Natural killer cell (primary cell): ENCODE measurements at regions not wholly inside any gene's neighbourhood (a gene's known extent, or its start where the extent isn't known, plus 50 kb on each side); places are given as distances from the start of the nearest gene placed in this dataset.
A peak's percentile ranks its signal among the peaks of the same experiment; 100 is the strongest.

Source experiments
- ATAC-seq, 3 donors: fragments of 150-1000 bp in 2 of 3; fragments of 200-7000 bp in 1 of 3; cut with Tn5 transposase; 1 replicate in 1 of 3; 2 replicates in 2 of 3; pipeline ENCODE4 v1.10.0; 2021; ENCODE audit warnings: mild to moderate bottlenecking in 2 of 3, moderate library complexity in 2 of 3
- DNase-seq, 2 donors: peaks; one replicate each; pipeline versions ENCODE4 v3.0.0 to v3.0.0-alpha.2; 2013 to 2021; ENCODE audit warnings: mixed read lengths in 1 of 2
- H3K27ac ChIP-seq: one replicate; pipeline ENCODE4 v1.5.1; 2013; ENCODE audit warnings: mild to moderate bottlenecking, low read length
- H3K27me3 ChIP-seq: one replicate; pipeline ENCODE4 v1.6.1; 2013; ENCODE audit warnings: low read length; ENCODE audit not compliant: control insufficient read depth, insufficient read depth
- H3K36me3 ChIP-seq: one replicate; pipeline ENCODE4 v1.6.1; 2013; ENCODE audit warnings: low read length; ENCODE audit not compliant: control insufficient read depth, insufficient read depth
- H3K4me1 ChIP-seq: one replicate; pipeline ENCODE4 v1.6.1; 2013; ENCODE audit warnings: low read length; ENCODE audit not compliant: control insufficient read depth, insufficient read depth
- H3K4me3 ChIP-seq: one replicate; pipeline ENCODE4 v1.5.1; 2013; ENCODE audit warnings: low read length
- H3K9me3 ChIP-seq: one replicate; pipeline ENCODE4 v1.6.1; 2013; ENCODE audit warnings: low read length; ENCODE audit not compliant: control insufficient read depth, insufficient read depth
- H3K27ac Mint-ChIP-seq, 2 donors: one replicate each; pipeline ENCODE4 v1.8.0; 2022; ENCODE audit warnings: mild to moderate bottlenecking in 2 of 2, mixed read lengths in 2 of 2, moderate library complexity in 1 of 2
- H3K27me3 Mint-ChIP-seq, 2 donors: one replicate each; pipeline ENCODE4 v1.8.0; 2022; ENCODE audit warnings: low read depth in 2 of 2, mixed read lengths in 2 of 2
- H3K36me3 Mint-ChIP-seq: one replicate; pipeline ENCODE4 v1.8.0; 2022; ENCODE audit warnings: mixed read lengths
- H3K4me1 Mint-ChIP-seq, 2 donors: one replicate each; pipeline ENCODE4 v1.8.0; 2022; ENCODE audit warnings: mixed read lengths in 2 of 2
- H3K4me3 Mint-ChIP-seq: one replicate; pipeline ENCODE4 v1.8.0; 2022; ENCODE audit warnings: mild to moderate bottlenecking, moderate library complexity, mixed read lengths
- H3K9me3 Mint-ChIP-seq, 2 donors: one replicate each; pipeline ENCODE4 v1.8.0; 2022; ENCODE audit warnings: mixed read lengths in 2 of 2
- WGBS: methylation state at CpG from one replicate; pipeline ENCODE4 v1.1.7; 2013; ENCODE audit warnings: missing lambda C conversion rate; ENCODE audit not compliant: insufficient coverage; 5-methylcytosine and 5-hydroxymethylcytosine counted together
- intact Hi-C: fragments of 100-400 bp; cut with micrococcal nuclease; formaldehyde crosslinking; loops from one replicate; pipeline ENCODE4 v1.14.2; 2022
- TF ChIP-seq, protein P1 (sequence below): fragments of 200-600 bp; IDR thresholded peaks from one replicate; pipeline ENCODE4 v1.8.0; 2022; ENCODE audit warnings: antibody characterized with exemption

DNA sequence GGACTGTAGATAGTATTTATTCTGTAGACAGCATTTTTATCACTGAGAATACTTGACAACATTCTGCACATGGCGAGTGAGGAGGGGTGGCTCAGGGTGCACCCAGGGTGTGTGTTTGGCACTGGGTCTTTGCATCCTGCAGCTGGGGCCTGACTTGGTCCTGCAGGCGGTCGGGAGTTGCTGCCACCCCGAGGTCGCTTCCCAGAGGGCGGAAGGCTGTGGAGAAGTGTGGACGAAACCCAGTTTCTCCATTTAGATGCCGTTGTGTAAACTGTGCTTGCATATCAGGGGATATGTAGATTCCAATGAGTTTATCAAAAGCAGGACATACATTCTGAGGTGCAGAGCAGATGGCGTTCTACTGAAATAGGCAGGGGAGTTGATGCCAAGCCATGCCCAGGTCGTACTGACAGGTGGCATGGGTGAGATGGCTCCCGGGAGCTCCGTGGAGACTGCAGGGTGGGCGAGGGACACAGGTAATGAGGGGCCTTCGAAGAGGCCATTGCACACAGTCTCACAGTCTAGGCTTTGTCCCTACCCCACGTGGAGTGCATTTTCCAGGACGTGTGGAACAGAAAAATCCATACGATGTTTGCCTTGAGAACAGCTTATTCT lies 74.5 kb downstream of the RTP5 start:
- no peak for ATAC-seq
- DNase-seq = peak in 1 of 2 donors; percentile 3
- H3K36me3 ChIP-seq = no peaks in the 10 kb centered on the region
- intact Hi-C loops = no loop called here
- no peak overlapping the region for H3K27ac ChIP-seq
- no peaks in the 10 kb centered on the region for H3K9me3 ChIP-seq
- no peak overlapping the region for H3K4me3 Mint-ChIP-seq
- no peaks in the 10 kb centered on the region for H3K27me3 ChIP-seq
- 88% methylated on average over 15 of the region's 17 CpGs for WGBS
- TF ChIP-seq, protein P1, sequence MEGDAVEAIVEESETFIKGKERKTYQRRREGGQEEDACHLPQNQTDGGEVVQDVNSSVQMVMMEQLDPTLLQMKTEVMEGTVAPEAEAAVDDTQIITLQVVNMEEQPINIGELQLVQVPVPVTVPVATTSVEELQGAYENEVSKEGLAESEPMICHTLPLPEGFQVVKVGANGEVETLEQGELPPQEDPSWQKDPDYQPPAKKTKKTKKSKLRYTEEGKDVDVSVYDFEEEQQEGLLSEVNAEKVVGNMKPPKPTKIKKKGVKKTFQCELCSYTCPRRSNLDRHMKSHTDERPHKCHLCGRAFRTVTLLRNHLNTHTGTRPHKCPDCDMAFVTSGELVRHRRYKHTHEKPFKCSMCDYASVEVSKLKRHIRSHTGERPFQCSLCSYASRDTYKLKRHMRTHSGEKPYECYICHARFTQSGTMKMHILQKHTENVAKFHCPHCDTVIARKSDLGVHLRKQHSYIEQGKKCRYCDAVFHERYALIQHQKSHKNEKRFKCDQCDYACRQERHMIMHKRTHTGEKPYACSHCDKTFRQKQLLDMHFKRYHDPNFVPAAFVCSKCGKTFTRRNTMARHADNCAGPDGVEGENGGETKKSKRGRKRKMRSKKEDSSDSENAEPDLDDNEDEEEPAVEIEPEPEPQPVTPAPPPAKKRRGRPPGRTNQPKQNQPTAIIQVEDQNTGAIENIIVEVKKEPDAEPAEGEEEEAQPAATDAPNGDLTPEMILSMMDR = no peak
- peaks cover 0 to 10% of the 10 kb centered on the region in 2 donors for H3K4me1 Mint-ChIP-seq
- no peak overlapping the region for H3K27ac Mint-ChIP-seq
- H3K4me3 ChIP-seq = no peak overlapping the region
- H3K4me1 ChIP-seq = no peaks in the 10 kb centered on the region
- no peaks in the 10 kb centered on the region for H3K36me3 Mint-ChIP-seq
- no peaks in the 10 kb centered on the region for H3K9me3 Mint-ChIP-seq
- H3K27me3 Mint-ChIP-seq = peaks cover 0 to 8% of the 10 kb centered on the region in 2 donors

DNA sequence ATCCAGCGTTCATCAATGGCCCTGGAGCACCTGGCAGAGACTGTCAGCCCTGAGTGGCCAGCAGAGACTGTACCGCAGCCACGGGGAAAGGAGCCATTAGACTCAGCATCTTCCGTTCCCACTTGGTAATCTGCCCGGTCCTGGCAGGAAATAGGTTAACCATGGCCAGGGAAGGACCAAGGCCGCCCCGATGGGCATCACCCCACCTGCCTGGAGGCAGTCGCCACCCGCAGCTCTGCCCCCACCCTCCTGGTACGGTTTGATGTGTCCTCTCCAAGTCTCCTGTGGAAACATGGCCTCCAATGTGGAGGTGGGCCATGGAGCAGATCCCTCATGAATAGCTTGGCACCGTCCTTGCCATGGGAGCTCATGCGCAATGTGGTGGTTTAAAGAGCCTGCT lies 75.3 kb downstream of the RTP5 start:
- Mint-ChIP-seq H3K4me1 (peaks cover 0 to 10% of the 10 kb centered on the region in 2 donors), H3K27ac (no peak overlapping the region), H3K36me3 (no peaks in the 10 kb centered on the region), H3K4me3 (no peak overlapping the region), H3K27me3 (peaks cover 0 to 8% of the 10 kb centered on the region in 2 donors), H3K9me3 (no peaks in the 10 kb centered on the region)
- H3K27me3 ChIP-seq = no peaks in the 10 kb centered on the region
- 92% methylated on average over 12 of the region's 12 CpGs for WGBS
- no peaks in the 10 kb centered on the region for H3K36me3 ChIP-seq
- no peak for DNase-seq
- H3K27ac ChIP-seq = no peak overlapping the region
- no peaks in the 10 kb centered on the region for H3K4me1 ChIP-seq
- intact Hi-C loops = no loop called here
- TF ChIP-seq, protein P1 = no peak
- H3K4me3 ChIP-seq = no peak overlapping the region
- ATAC-seq = no peak
- no peaks in the 10 kb centered on the region for H3K9me3 ChIP-seq

DNA sequence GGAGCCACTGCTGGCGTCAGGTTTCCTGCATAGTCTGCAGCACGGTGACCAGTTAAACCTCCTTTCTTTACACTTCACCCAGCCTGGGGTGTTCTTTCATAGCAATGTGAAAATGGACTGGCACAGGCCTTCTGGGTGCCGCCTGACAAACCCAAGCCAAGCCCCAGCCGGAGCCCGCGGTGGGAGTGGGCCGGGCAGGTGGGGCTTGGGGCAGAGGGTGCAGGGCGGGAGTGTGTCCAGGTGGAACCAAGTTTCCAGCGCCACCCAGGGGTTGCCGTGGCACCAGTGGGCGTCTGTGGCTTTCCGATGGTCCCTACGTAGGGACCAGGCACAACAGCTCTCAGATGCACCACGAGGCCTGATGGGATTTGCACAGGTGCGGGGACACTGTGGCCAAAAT lies 75.8 kb downstream of the RTP5 start:
- 94% methylated on average over 15 of the region's 15 CpGs for WGBS

More for the DNA sequence above, 75.8 kb downstream of the RTP5 start:
- Histone ChIP-seq H3K9me3 (no peaks in the 10 kb centered on the region), H3K4me1 (no peaks in the 10 kb centered on the region), H3K4me3 (no peak overlapping the region), H3K27me3 (no peaks in the 10 kb centered on the region), H3K36me3 (no peaks in the 10 kb centered on the region), H3K27ac (no peak overlapping the region)
- Mint-ChIP-seq H3K4me3 (no peak overlapping the region), H3K36me3 (no peaks in the 10 kb centered on the region), H3K27me3 (peaks cover 0 to 8% of the 10 kb centered on the region in 2 donors), H3K9me3 (no peaks in the 10 kb centered on the region), H3K4me1 (peaks cover 0 to 10% of the 10 kb centered on the region in 2 donors), H3K27ac (no peak overlapping the region)
- DNase-seq (no peak), ATAC-seq (no peak)
- intact Hi-C loops = no loop called here
- TF ChIP-seq, protein P1 = no peak
